Middle frontal gyrus (tissue), 1 donor: ENCODE measurements at regions not wholly inside any gene's neighbourhood (a gene's known extent, or its start where the extent isn't known, plus 50 kb on each side); places are given as distances from the start of the nearest gene placed in this dataset.
"Not testable (repeated sequence)": the region's sequence is repeated elsewhere in the genome, so short reads cannot be mapped to it uniquely, and the experiment has no call there.

ENCODE experiments used
- DNase-seq: peaks from one replicate; pipeline ENCODE4 v3.0.0-alpha.2; 2015; ENCODE audit warnings: low spot score; ENCODE audit errors: extremely low spot score

GRCh38 chr12:58310368-58310767, 369.0 kb downstream of the ATP23 start:
- DNase-seq: no peak

- no peak for DNase-seq
Observed at GRCh38 chr12:58310809-58311622, 369.6 kb downstream of the ATP23 start.

- no peak for DNase-seq
Observed at GRCh38 chr12:58313091-58313855, 371.9 kb downstream of the ATP23 start.

- DNase-seq: no peak
Observed at GRCh38 chr12:58314610-58315009, 373.2 kb downstream of the ATP23 start.

- no peak for DNase-seq
Observed at GRCh38 chr12:58316926-58317325, 375.6 kb downstream of the ATP23 start.

- DNase-seq: no peak
Observed at GRCh38 chr12:58321414-58321813, 380.0 kb downstream of the ATP23 start.

- DNase-seq: no peak
Observed at GRCh38 chr12:58323676-58324075, 382.3 kb downstream of the ATP23 start.

- DNase-seq: no peak
Observed at GRCh38 chr12:58325561-58325960, 384.2 kb downstream of the ATP23 start.

GRCh38 chr12:58326534-58326933, 385.2 kb downstream of the ATP23 start:
- no peak for DNase-seq

- DNase-seq: not testable (repeated sequence)
Observed at GRCh38 chr12:58336581-58337242, 395.3 kb downstream of the ATP23 start.

GRCh38 chr12:58337539-58337938, 396.2 kb downstream of the ATP23 start:
- DNase-seq: not testable (repeated sequence)

- no peak for DNase-seq
Observed at GRCh38 chr12:58341791-58342190, 400.4 kb downstream of the ATP23 start.

GRCh38 chr12:58342736-58343135, 401.4 kb downstream of the ATP23 start:
- no peak for DNase-seq

GRCh38 chr12:58346032-58346632, 404.8 kb downstream of the ATP23 start:
- peak; percentile 18 for DNase-seq

- DNase-seq: no peak
Observed at GRCh38 chr12:58347188-58347587, 405.8 kb downstream of the ATP23 start.

- no peak for DNase-seq
Observed at GRCh38 chr12:58347691-58348090, 406.3 kb downstream of the ATP23 start.

- DNase-seq: no peak
Observed at GRCh38 chr12:58349161-58349560, 407.8 kb downstream of the ATP23 start.

GRCh38 chr12:58356794-58357193, 415.4 kb downstream of the ATP23 start:
- no peak for DNase-seq

GRCh38 chr12:58357511-58357910, 416.1 kb downstream of the ATP23 start:
- DNase-seq: no peak

GRCh38 chr12:58358369-58358768, 417.0 kb downstream of the ATP23 start:
- no peak for DNase-seq

GRCh38 chr12:58359084-58359483, 417.7 kb downstream of the ATP23 start:
- DNase-seq: no peak

GRCh38 chr12:58361056-58361455, 419.7 kb downstream of the ATP23 start:
- DNase-seq: no peak
